ENCODE measurements at regions not wholly inside any gene's neighbourhood (a gene's known extent, or its start where the extent isn't known, plus 50 kb on each side); places are given as distances from the start of the nearest gene placed in this dataset.

- H3K36me3 ChIP-seq, result no peaks in the 10 kb centered on the region
- no peak overlapping the region for H3K27ac ChIP-seq
- H3K4me1 ChIP-seq, result no peaks in the 10 kb centered on the region
- no peaks in the 10 kb centered on the region for H3K9me3 ChIP-seq
- no peak overlapping the region for H3K4me3 ChIP-seq
- 62% methylated on average over 4 of the region's 4 CpGs for whole genome bisulfite sequencing
- TF ChIP-seq EP300 (IDR thresholded peaks at IDR 0.05) (no peak), CTCF (IDR thresholded peaks at IDR 0.05) (no peak), POLR2A (IDR thresholded peaks at IDR 0.05) (no peak), POLR2AphosphoS5 (IDR thresholded peaks at IDR 0.05) (no peak)
- no peaks in the 10 kb centered on the region for H3K27me3 ChIP-seq
- no peak for DNase-seq (ENCODE audit: low spot score in 2 of 2)
These were observed 444.8 kb upstream of the GRM7 start for GRCh38 chr3:6416049-6416661.

GRCh38 chr3:6417174-6417573 is 443.7 kb upstream of the GRM7 start:
- no peak for DNase-seq (ENCODE audit: low spot score in 2 of 2)
- no peaks in the 10 kb centered on the region for H3K9me3 ChIP-seq
- no peak overlapping the region for H3K4me3 ChIP-seq
- no peaks in the 10 kb centered on the region for H3K27me3 ChIP-seq
- H3K4me1 ChIP-seq, result no peaks in the 10 kb centered on the region
- H3K36me3 ChIP-seq, result no peaks in the 10 kb centered on the region
- H3K27ac ChIP-seq, result no peak overlapping the region
- 94% methylated on average over 4 of the region's 4 CpGs for WGBS
- no peak for TF ChIP-seq EP300 (IDR thresholded peaks at IDR 0.05)
- no peak for TF ChIP-seq POLR2A (IDR thresholded peaks at IDR 0.05)
- no peak for TF ChIP-seq CTCF (IDR thresholded peaks at IDR 0.05)
- no peak for TF ChIP-seq POLR2AphosphoS5 (IDR thresholded peaks at IDR 0.05)

- no peak overlapping the region for H3K4me3 ChIP-seq
- H3K9me3 ChIP-seq, result no peaks in the 10 kb centered on the region
- DNase-seq (ENCODE audit: low spot score in 2 of 2), result no peak
- H3K36me3 ChIP-seq, result no peaks in the 10 kb centered on the region
- H3K27ac ChIP-seq, result no peak overlapping the region
- H3K27me3 ChIP-seq, result no peaks in the 10 kb centered on the region
- 77% methylated on average over 1 of the region's 1 CpG for WGBS
- no peak for TF ChIP-seq POLR2AphosphoS5 (IDR thresholded peaks at IDR 0.05)
- no peak for TF ChIP-seq POLR2A (IDR thresholded peaks at IDR 0.05)
- TF ChIP-seq EP300 (IDR thresholded peaks at IDR 0.05), result no peak
- no peak for TF ChIP-seq CTCF (IDR thresholded peaks at IDR 0.05)
- H3K4me1 ChIP-seq, result no peaks in the 10 kb centered on the region
These were observed 442.4 kb upstream of the GRM7 start for GRCh38 chr3:6418485-6418884.

GRCh38 chr3:6421666-6422445 is 439.1 kb upstream of the GRM7 start:
- WGBS, result 51% methylated on average over 4 of the region's 4 CpGs
- no peak overlapping the region for H3K27ac ChIP-seq

More at GRCh38 chr3:6421666-6422445, 439.1 kb upstream of the GRM7 start:
- H3K4me3 ChIP-seq, result no peak overlapping the region
- no peak for DNase-seq (ENCODE audit: low spot score in 2 of 2)
- no peaks in the 10 kb centered on the region for H3K4me1 ChIP-seq
- TF ChIP-seq EP300 (IDR thresholded peaks at IDR 0.05) (no peak), CTCF (IDR thresholded peaks at IDR 0.05) (no peak), POLR2A (IDR thresholded peaks at IDR 0.05) (no peak)
- H3K27me3 ChIP-seq, result no peaks in the 10 kb centered on the region
- peaks cover 16% of the 10 kb centered on the region for H3K9me3 ChIP-seq
- no peaks in the 10 kb centered on the region for H3K36me3 ChIP-seq
